ENCODE measurements at regions not wholly inside any gene's neighbourhood (a gene's known extent, or its start where the extent isn't known, plus 50 kb on each side); places are given as distances from the start of the nearest gene placed in this dataset.
"Not testable (repeated sequence)": the region's sequence is repeated elsewhere in the genome, so short reads cannot be mapped to it uniquely, and the experiment has no call there.

- DNase-seq = no peak
Measured at GRCh38 chr16:26598061-26598460, 468.7 kb upstream of the C16orf82 start.

GRCh38 chr16:26598998-26599784 is 467.5 kb upstream of the C16orf82 start:
- no peak for DNase-seq

GRCh38 chr16:26599785-26600104 is 467.0 kb upstream of the C16orf82 start:
- DNase-seq = no peak

- no peak for DNase-seq
Measured at GRCh38 chr16:26601335-26601734, 465.4 kb upstream of the C16orf82 start.

GRCh38 chr16:26605626-26606271 is 461.0 kb upstream of the C16orf82 start:
- DNase-seq = no peak

- DNase-seq = no peak
Measured at GRCh38 chr16:26606381-26607150, 460.2 kb upstream of the C16orf82 start.

GRCh38 chr16:26614237-26614841 is 452.4 kb upstream of the C16orf82 start:
- DNase-seq = no peak

- DNase-seq = no peak
Measured at GRCh38 chr16:26623442-26623841, 443.3 kb upstream of the C16orf82 start.

GRCh38 chr16:26627958-26628357 is 438.8 kb upstream of the C16orf82 start:
- no peak for DNase-seq

GRCh38 chr16:26631365-26631764 is 435.4 kb upstream of the C16orf82 start:
- DNase-seq = not testable (repeated sequence)

GRCh38 chr16:26642047-26642664 is 424.6 kb upstream of the C16orf82 start:
- no peak for DNase-seq

GRCh38 chr16:26643519-26643918 is 423.2 kb upstream of the C16orf82 start:
- no peak for DNase-seq

- DNase-seq = peak; percentile 44
Measured at GRCh38 chr16:26644912-26645543, 421.7 kb upstream of the C16orf82 start.

GRCh38 chr16:26645614-26646013 is 421.1 kb upstream of the C16orf82 start:
- DNase-seq = peak; percentile 28

GRCh38 chr16:26647870-26648269 is 418.9 kb upstream of the C16orf82 start:
- no peak for DNase-seq

- no peak for DNase-seq
Measured at GRCh38 chr16:26648851-26649250, 417.9 kb upstream of the C16orf82 start.

GRCh38 chr16:26649381-26650045 is 417.2 kb upstream of the C16orf82 start:
- DNase-seq = no peak

GRCh38 chr16:26651464-26651863 is 415.3 kb upstream of the C16orf82 start:
- no peak for DNase-seq

- no peak for DNase-seq
Measured at GRCh38 chr16:26651884-26652283, 414.8 kb upstream of the C16orf82 start.

- DNase-seq = no peak
Measured at GRCh38 chr16:26658486-26658885, 408.2 kb upstream of the C16orf82 start.

- DNase-seq = no peak
Measured at GRCh38 chr16:26658915-26659314, 407.8 kb upstream of the C16orf82 start.

GRCh38 chr16:26664086-26664485 is 402.6 kb upstream of the C16orf82 start:
- no peak for DNase-seq

All from femur (tissue), 1 donor.